H7 (cell line): ENCODE measurements at regions not wholly inside any gene's neighbourhood (a gene's known extent, or its start where the extent isn't known, plus 50 kb on each side); places are given as distances from the start of the nearest gene placed in this dataset.

ENCODE experiments used
- DNase-seq: peaks from one replicate; pipeline ENCODE4 v3.0.0; 2012
- H3K27me3 ChIP-seq: 2 replicates; pipeline ENCODE4 v1.6.0; 2011; ENCODE audit warnings: mild to moderate bottlenecking, low read length; ENCODE audit not compliant: control insufficient read depth, insufficient read depth
- H3K36me3 ChIP-seq: replicated peaks from 2 replicates; pipeline ENCODE4 v1.5.1; 2011; ENCODE audit warnings: low read length; ENCODE audit not compliant: control insufficient read depth, insufficient read depth
- H3K4me3 ChIP-seq: 2 replicates; pipeline ENCODE4 v1.5.1; 2011; ENCODE audit warnings: low read depth, mild to moderate bottlenecking, control low read depth, low read length, moderate library complexity; ENCODE audit not compliant: insufficient read depth

GRCh38 chr3:117238806-117239205 is 529.2 kb downstream of the TUSC7 start:
- H3K4me3 ChIP-seq, result no peak overlapping the region
- no peaks in the 10 kb centered on the region for H3K36me3 ChIP-seq
- DNase-seq, result no peak
- H3K27me3 ChIP-seq, result no peaks in the 10 kb centered on the region

GRCh38 chr3:117243657-117244056 is 534.1 kb downstream of the TUSC7 start:
- no peak for DNase-seq
- H3K4me3 ChIP-seq, result no peak overlapping the region
- no peaks in the 10 kb centered on the region for H3K27me3 ChIP-seq
- H3K36me3 ChIP-seq, result no peaks in the 10 kb centered on the region

- H3K4me3 ChIP-seq, result no peak overlapping the region
- no peak for DNase-seq
- H3K36me3 ChIP-seq, result no peaks in the 10 kb centered on the region
- H3K27me3 ChIP-seq, result no peaks in the 10 kb centered on the region
Observed at GRCh38 chr3:117246771-117247555, 537.4 kb downstream of the TUSC7 start.

GRCh38 chr3:117248153-117248552 is 538.6 kb downstream of the TUSC7 start:
- H3K4me3 ChIP-seq, result no peak overlapping the region
- H3K36me3 ChIP-seq, result no peaks in the 10 kb centered on the region
- DNase-seq, result no peak
- H3K27me3 ChIP-seq, result no peaks in the 10 kb centered on the region

DNA sequence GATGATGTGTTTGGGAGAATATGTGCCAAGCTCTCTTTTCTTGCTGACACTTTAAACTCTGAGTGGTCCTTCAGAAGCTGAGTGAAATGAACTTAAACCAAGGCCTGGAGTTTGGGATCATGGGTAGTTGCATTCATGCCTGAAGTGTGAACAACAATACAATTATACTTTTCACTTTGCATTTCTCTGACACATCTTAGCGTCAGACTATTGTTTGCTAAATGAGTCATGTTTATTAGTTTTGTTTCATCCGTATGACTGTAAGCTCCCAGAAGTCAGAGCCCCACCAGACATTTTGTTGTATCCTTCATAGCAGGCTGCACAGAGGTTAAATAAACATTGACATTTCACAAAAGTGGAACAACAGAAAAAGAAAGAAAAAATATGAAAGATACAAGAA is 542.6 kb downstream of the TUSC7 start:
- Histone ChIP-seq H3K4me3 (no peak overlapping the region), H3K36me3 (no peaks in the 10 kb centered on the region), H3K27me3 (no peaks in the 10 kb centered on the region)
- DNase-seq, result no peak

- no peaks in the 10 kb centered on the region for H3K27me3 ChIP-seq
- DNase-seq, result no peak
Observed at GRCh38 chr3:117252651-117253050, 543.1 kb downstream of the TUSC7 start.

DNA sequence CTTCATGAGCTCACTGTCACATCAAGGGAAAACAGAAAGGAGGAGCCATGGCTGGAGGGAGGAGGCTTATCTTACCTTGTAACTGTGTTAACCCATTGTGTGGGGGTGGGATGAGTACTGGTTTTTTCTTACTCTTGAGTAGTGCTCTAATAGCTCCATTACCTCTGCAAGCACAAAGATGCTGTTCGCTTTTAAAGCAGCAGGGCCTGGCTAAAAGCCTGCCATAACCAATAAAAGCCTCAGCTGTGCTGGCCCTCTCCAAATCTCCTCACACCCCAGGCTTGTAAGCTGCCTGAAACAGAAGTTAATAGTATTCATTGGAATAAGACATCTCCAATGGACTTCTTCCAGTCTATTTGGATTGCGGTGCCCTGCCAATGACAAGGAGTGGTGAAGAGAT is 544.1 kb downstream of the TUSC7 start:
- Histone ChIP-seq H3K36me3 (no peaks in the 10 kb centered on the region), H3K27me3 (no peaks in the 10 kb centered on the region), H3K4me3 (no peak overlapping the region)
- no peak for DNase-seq

More at GRCh38 chr3:117252651-117253050, 543.1 kb downstream of the TUSC7 start:
- H3K36me3 ChIP-seq, result no peaks in the 10 kb centered on the region
- H3K4me3 ChIP-seq, result no peak overlapping the region

- H3K36me3 ChIP-seq, result no peaks in the 10 kb centered on the region
- DNase-seq, result no peak
Observed at GRCh38 chr3:117254985-117255384, 545.4 kb downstream of the TUSC7 start.

DNA sequence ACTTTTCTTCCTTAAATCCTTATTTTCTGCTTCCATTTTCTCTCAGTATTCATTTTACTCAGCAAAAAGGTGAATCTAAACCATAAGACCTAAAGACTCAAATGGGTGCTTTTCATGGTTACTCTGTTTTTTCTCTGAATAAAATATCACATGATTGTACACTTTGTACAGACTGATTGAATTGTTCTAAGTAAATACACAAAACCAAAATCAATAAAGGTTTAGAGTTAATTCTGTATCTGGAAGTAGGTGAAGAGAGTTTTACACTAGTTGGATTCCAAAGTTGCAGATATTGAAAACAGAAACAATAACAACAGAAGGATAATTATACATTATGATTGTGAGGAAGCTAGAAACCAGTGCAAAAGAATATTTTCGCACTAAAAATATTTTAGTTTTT is 546.2 kb downstream of the TUSC7 start:
- Histone ChIP-seq H3K27me3 (no peaks in the 10 kb centered on the region), H3K36me3 (no peaks in the 10 kb centered on the region), H3K4me3 (no peak overlapping the region)
- no peak for DNase-seq

More at GRCh38 chr3:117254985-117255384, 545.4 kb downstream of the TUSC7 start:
- H3K4me3 ChIP-seq, result no peak overlapping the region
- no peaks in the 10 kb centered on the region for H3K27me3 ChIP-seq

- Histone ChIP-seq H3K4me3 (no peak overlapping the region), H3K36me3 (no peaks in the 10 kb centered on the region), H3K27me3 (no peaks in the 10 kb centered on the region)
- DNase-seq, result no peak
Observed at GRCh38 chr3:117261983-117262421, 552.4 kb downstream of the TUSC7 start.

DNA sequence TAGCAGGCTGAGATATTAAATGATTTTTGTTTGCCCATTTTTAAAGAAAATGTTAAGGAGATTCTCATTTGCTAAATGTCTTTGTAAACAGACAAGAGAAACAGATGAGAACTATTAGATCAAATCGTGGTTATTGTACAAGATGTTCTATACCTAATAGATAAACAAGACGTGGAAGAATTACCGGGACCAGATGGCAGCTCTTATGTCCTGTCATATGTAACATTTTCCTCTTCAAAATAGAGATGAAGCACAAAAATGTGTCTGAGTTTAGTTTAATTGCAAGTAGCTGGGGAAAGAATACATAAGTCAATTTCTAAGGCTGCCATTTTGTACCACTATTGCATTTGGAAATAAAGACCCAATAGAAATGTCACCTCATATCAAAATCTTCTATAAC is 553.7 kb downstream of the TUSC7 start:
- no peak for DNase-seq
- Histone ChIP-seq H3K36me3 (no peaks in the 10 kb centered on the region), H3K27me3 (no peaks in the 10 kb centered on the region), H3K4me3 (no peak overlapping the region)

DNA sequence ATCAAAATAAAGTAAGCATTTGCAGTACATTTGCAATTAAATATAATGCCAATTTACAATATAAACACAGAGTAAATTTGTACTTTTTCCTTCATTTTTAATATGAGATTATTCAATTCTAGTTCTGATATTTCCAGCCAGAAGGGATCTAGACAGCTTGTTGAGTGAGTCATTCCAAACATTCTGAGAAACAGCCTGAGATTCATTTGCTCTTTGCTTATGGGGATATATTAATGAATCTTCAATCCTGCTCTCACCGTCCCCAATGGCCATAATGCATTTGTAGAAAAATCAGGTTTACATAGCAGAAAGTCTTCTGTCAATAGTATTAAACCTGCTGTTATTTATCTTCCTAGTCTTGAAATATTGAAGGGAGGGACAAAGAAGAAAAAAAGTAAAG is 554.2 kb downstream of the TUSC7 start:
- H3K27me3 ChIP-seq, result no peaks in the 10 kb centered on the region
- no peak for DNase-seq
- no peak overlapping the region for H3K4me3 ChIP-seq
- no peaks in the 10 kb centered on the region for H3K36me3 ChIP-seq

- H3K27me3 ChIP-seq, result no peaks in the 10 kb centered on the region
- no peaks in the 10 kb centered on the region for H3K36me3 ChIP-seq
- H3K4me3 ChIP-seq, result no peak overlapping the region
- no peak for DNase-seq
Observed at GRCh38 chr3:117264204-117264994, 554.8 kb downstream of the TUSC7 start.

- H3K27me3 ChIP-seq, result no peaks in the 10 kb centered on the region
- no peak for DNase-seq
- H3K4me3 ChIP-seq, result no peak overlapping the region
- H3K36me3 ChIP-seq, result no peaks in the 10 kb centered on the region
Observed at GRCh38 chr3:117266806-117267205, 557.2 kb downstream of the TUSC7 start.

GRCh38 chr3:117268318-117268717 is 558.7 kb downstream of the TUSC7 start:
- no peak overlapping the region for H3K4me3 ChIP-seq
- H3K36me3 ChIP-seq, result no peaks in the 10 kb centered on the region
- DNase-seq, result no peak
- H3K27me3 ChIP-seq, result no peaks in the 10 kb centered on the region
